Skeletal muscle tissue (tissue), 3 donors: ENCODE measurements at regions not wholly inside any gene's neighbourhood (a gene's known extent, or its start where the extent isn't known, plus 50 kb on each side); places are given as distances from the start of the nearest gene placed in this dataset.

ENCODE experiments used
- H3K27ac ChIP-seq: one replicate; pipeline ENCODE4 v1.7.0; 2013; ENCODE audit warnings: mild to moderate bottlenecking, low read depth, low read length, inconsistent platforms
- H3K27me3 ChIP-seq, 3 donors: one replicate each; pipeline ENCODE4 v1.7.0; 2013; ENCODE audit warnings: low read length in 3 of 3; ENCODE audit not compliant: control insufficient read depth in 3 of 3, insufficient read depth in 3 of 3
- H3K36me3 ChIP-seq, 3 donors: one replicate each; pipeline ENCODE4 v1.7.0; 2013; ENCODE audit warnings: low read length in 3 of 3; ENCODE audit not compliant: control insufficient read depth in 3 of 3, insufficient read depth in 3 of 3
- H3K4me1 ChIP-seq, 3 donors: one replicate each; pipeline ENCODE4 v1.7.0; 2013; ENCODE audit warnings: low read length in 3 of 3, mild to moderate bottlenecking in 3 of 3; ENCODE audit not compliant: control insufficient read depth in 3 of 3, insufficient read depth in 3 of 3
- H3K4me3 ChIP-seq, 3 donors: one replicate each; pipeline ENCODE4 v1.7.0; 2013; ENCODE audit warnings: low read length in 3 of 3
- H3K9ac ChIP-seq, 3 donors: one replicate each; pipeline ENCODE4 v1.7.0; 2013; ENCODE audit warnings: low read length in 3 of 3, mild to moderate bottlenecking in 3 of 3, moderate library complexity in 2 of 3, low read depth in 1 of 3
- H3K9me3 ChIP-seq, 3 donors: one replicate each; pipeline ENCODE4 v1.7.0; 2013; ENCODE audit warnings: low read length in 3 of 3; ENCODE audit not compliant: control insufficient read depth in 3 of 3
- donor health status: Osteomylitis.

- H3K9ac ChIP-seq, result no peak overlapping the region
- H3K4me1 ChIP-seq, result no peaks in the 10 kb centered on the region
- no peaks in the 10 kb centered on the region for H3K36me3 ChIP-seq
- no peaks in the 10 kb centered on the region for H3K9me3 ChIP-seq
- H3K27ac ChIP-seq, result no peak overlapping the region
- peaks cover 0 to 14% (median 0%) of the 10 kb centered on the region in 3 donors for H3K27me3 ChIP-seq
- no peak overlapping the region for H3K4me3 ChIP-seq
Observed at GRCh38 chr20:60868316-60868891, 383.7 kb upstream of the CDH4 start.

- Histone ChIP-seq H3K9me3 (no peaks in the 10 kb centered on the region), H3K9ac (no peak overlapping the region), H3K4me1 (no peaks in the 10 kb centered on the region), H3K36me3 (no peaks in the 10 kb centered on the region), H3K27ac (no peak overlapping the region), H3K27me3 (peaks cover 0 to 14% (median 0%) of the 10 kb centered on the region in 3 donors), H3K4me3 (no peak overlapping the region)
Observed at GRCh38 chr20:60869087-60869486, 383.0 kb upstream of the CDH4 start.

- Histone ChIP-seq H3K36me3 (no peaks in the 10 kb centered on the region), H3K4me3 (no peak overlapping the region), H3K9me3 (no peaks in the 10 kb centered on the region), H3K9ac (no peak overlapping the region), H3K27ac (no peak overlapping the region), H3K4me1 (no peaks in the 10 kb centered on the region), H3K27me3 (peaks cover 0 to 14% (median 0%) of the 10 kb centered on the region in 3 donors)
Observed at GRCh38 chr20:60869625-60870024, 382.4 kb upstream of the CDH4 start.

GRCh38 chr20:60870040-60870439 lies 382.0 kb upstream of the CDH4 start:
- Histone ChIP-seq H3K4me3 (no peak overlapping the region), H3K4me1 (no peaks in the 10 kb centered on the region), H3K9ac (no peak overlapping the region), H3K36me3 (no peaks in the 10 kb centered on the region), H3K27ac (no peak overlapping the region), H3K27me3 (peaks cover 0 to 14% (median 0%) of the 10 kb centered on the region in 3 donors), H3K9me3 (no peaks in the 10 kb centered on the region)

- Histone ChIP-seq H3K36me3 (no peaks in the 10 kb centered on the region), H3K27me3 (peaks cover 0 to 7% (median 2%) of the 10 kb centered on the region in 3 donors), H3K9me3 (no peaks in the 10 kb centered on the region), H3K4me1 (no peaks in the 10 kb centered on the region), H3K9ac (no peak overlapping the region), H3K27ac (no peak overlapping the region), H3K4me3 (no peak overlapping the region)
Observed at GRCh38 chr20:60872224-60872623, 379.8 kb upstream of the CDH4 start.

GRCh38 chr20:60877071-60877857 lies 374.8 kb upstream of the CDH4 start:
- Histone ChIP-seq H3K4me3 (no peak overlapping the region), H3K9me3 (no peaks in the 10 kb centered on the region), H3K27ac (no peak overlapping the region), H3K4me1 (no peaks in the 10 kb centered on the region), H3K27me3 (peaks cover 0 to 3% (median 0%) of the 10 kb centered on the region in 3 donors), H3K36me3 (no peaks in the 10 kb centered on the region), H3K9ac (no peak overlapping the region)

- no peak overlapping the region for H3K9ac ChIP-seq
- no peaks in the 10 kb centered on the region for H3K36me3 ChIP-seq
- H3K27me3 ChIP-seq, result peaks cover 0 to 3% (median 0%) of the 10 kb centered on the region in 3 donors
- H3K9me3 ChIP-seq, result no peaks in the 10 kb centered on the region
- no peak overlapping the region for H3K4me3 ChIP-seq
- no peaks in the 10 kb centered on the region for H3K4me1 ChIP-seq
- H3K27ac ChIP-seq, result no peak overlapping the region
Observed at GRCh38 chr20:60882836-60883235, 369.2 kb upstream of the CDH4 start.

GRCh38 chr20:60883496-60883895 lies 368.6 kb upstream of the CDH4 start:
- Histone ChIP-seq H3K4me3 (no peak overlapping the region), H3K4me1 (no peaks in the 10 kb centered on the region), H3K36me3 (no peaks in the 10 kb centered on the region), H3K27me3 (peaks cover 0 to 3% (median 0%) of the 10 kb centered on the region in 3 donors), H3K9ac (no peak overlapping the region), H3K9me3 (no peaks in the 10 kb centered on the region), H3K27ac (no peak overlapping the region)

- H3K4me1 ChIP-seq, result no peaks in the 10 kb centered on the region
- no peak overlapping the region for H3K27ac ChIP-seq
- H3K4me3 ChIP-seq, result no peak overlapping the region
- H3K9ac ChIP-seq, result no peak overlapping the region
- H3K27me3 ChIP-seq, result peaks cover 0 to 3% (median 0%) of the 10 kb centered on the region in 3 donors
- no peaks in the 10 kb centered on the region for H3K36me3 ChIP-seq
- no peaks in the 10 kb centered on the region for H3K9me3 ChIP-seq
Observed at GRCh38 chr20:60884277-60884676, 367.8 kb upstream of the CDH4 start.

GRCh38 chr20:60888771-60889170 lies 363.3 kb upstream of the CDH4 start:
- Histone ChIP-seq H3K4me1 (no peaks in the 10 kb centered on the region), H3K9me3 (no peaks in the 10 kb centered on the region), H3K9ac (no peak overlapping the region), H3K27ac (no peak overlapping the region), H3K36me3 (no peaks in the 10 kb centered on the region), H3K4me3 (no peak overlapping the region), H3K27me3 (no peaks in the 10 kb centered on the region)
